HG03103 (cell line): ENCODE measurements at regions not wholly inside any gene's neighbourhood (a gene's known extent, or its start where the extent isn't known, plus 50 kb on each side); places are given as distances from the start of the nearest gene placed in this dataset.

Experiments used
- ATAC-seq: cut with Tn5 transposase; IDR thresholded peaks from one replicate; pipeline ENCODE4 v1.9.1; 2021; ENCODE audit warnings: low read depth; ENCODE audit not compliant: unreplicated experiment

- ATAC-seq: no peak
Observed at GRCh38 chr21:35421221-35421620, 372.1 kb upstream of the RUNX1 start.

- no peak for ATAC-seq
Observed at GRCh38 chr21:35420656-35421055, 371.6 kb upstream of the RUNX1 start.

GRCh38 chr21:35417762-35418161 is 368.7 kb upstream of the RUNX1 start:
- no peak for ATAC-seq

GRCh38 chr21:35416866-35417489 is 367.9 kb upstream of the RUNX1 start:
- no peak for ATAC-seq

- no peak for ATAC-seq
Observed at GRCh38 chr21:35414507-35415139, 365.5 kb upstream of the RUNX1 start.

- ATAC-seq: no peak
Observed at GRCh38 chr21:35414056-35414455, 365.0 kb upstream of the RUNX1 start.

GRCh38 chr21:35412231-35412630 is 363.1 kb upstream of the RUNX1 start:
- ATAC-seq: no peak

GRCh38 chr21:35411434-35411833 is 362.3 kb upstream of the RUNX1 start:
- ATAC-seq: no peak

- no peak for ATAC-seq
Observed at GRCh38 chr21:35410656-35411055, 361.6 kb upstream of the RUNX1 start.

GRCh38 chr21:35410123-35410522 is 361.0 kb upstream of the RUNX1 start:
- no peak for ATAC-seq

- no peak for ATAC-seq
Observed at GRCh38 chr21:35408401-35408800, 359.3 kb upstream of the RUNX1 start.

GRCh38 chr21:35406635-35407034 is 357.5 kb upstream of the RUNX1 start:
- ATAC-seq: no peak

GRCh38 chr21:35405981-35406380 is 356.9 kb upstream of the RUNX1 start:
- ATAC-seq: no peak

GRCh38 chr21:35404247-35404646 is 355.1 kb upstream of the RUNX1 start:
- no peak for ATAC-seq

GRCh38 chr21:35402061-35402460 is 353.0 kb upstream of the RUNX1 start:
- no peak for ATAC-seq

GRCh38 chr21:35401476-35401875 is 352.4 kb upstream of the RUNX1 start:
- ATAC-seq: no peak

GRCh38 chr21:35400233-35400939 is 351.3 kb upstream of the RUNX1 start:
- ATAC-seq: peak; percentile 65

- ATAC-seq: no peak
Observed at GRCh38 chr21:35399706-35400105, 350.6 kb upstream of the RUNX1 start.

GRCh38 chr21:35399002-35399530 is 350.0 kb upstream of the RUNX1 start:
- ATAC-seq: no peak

- ATAC-seq: no peak
Observed at GRCh38 chr21:35398346-35398982, 349.4 kb upstream of the RUNX1 start.

GRCh38 chr21:35397781-35398180 is 348.7 kb upstream of the RUNX1 start:
- no peak for ATAC-seq
